ENCODE measurements at regions not wholly inside any gene's neighbourhood (a gene's known extent, or its start where the extent isn't known, plus 50 kb on each side); places are given as distances from the start of the nearest gene placed in this dataset.

- 93 to 97% (median 95%) methylated on average over 4 of the region's 4 CpGs for WGBS, 5 donors
- H3K36me3 ChIP-seq, result no peaks in the 10 kb centered on the region
- no peaks in the 10 kb centered on the region for H3K9me3 ChIP-seq
- intact Hi-C loops (cut with DNase I; ENCODE audit: low total_unique reads), result no loop called here
- peak overlapping the region in 3 of 5 donors; percentile 6 to 23 (median 15) for H3K27ac ChIP-seq
- TF ChIP-seq POLR2AphosphoS5 (IDR thresholded peaks at IDR 0.05) (no peak), POLR2A (IDR thresholded peaks at IDR 0.05) (no peak)
- H3K4me3 ChIP-seq, result no peak overlapping the region
- H3K27me3 ChIP-seq, result no peaks in the 10 kb centered on the region
- no peaks in the 10 kb centered on the region for H3K4me1 ChIP-seq
- DNase-seq, result no peak
These were observed 208.9 kb downstream of the ZNF608 start for GRCh38 chr5:124537522-124537921.

- no peak for DNase-seq
- Histone ChIP-seq H3K4me1 (no peaks in the 10 kb centered on the region), H3K36me3 (no peaks in the 10 kb centered on the region), H3K4me3 (no peak overlapping the region), H3K9me3 (no peaks in the 10 kb centered on the region), H3K27me3 (no peaks in the 10 kb centered on the region), H3K27ac (peak overlapping the region in 3 of 5 donors; percentile 6 to 23 (median 15))
- TF ChIP-seq EP300 (IDR thresholded peaks at IDR 0.05), result no peak
- 83 to 86% (median 85%) methylated on average over 5 of the region's 5 CpGs for WGBS, 5 donors
- intact Hi-C loops (cut with DNase I; ENCODE audit: low total_unique reads), result no loop called here
These were observed 209.3 kb downstream of the ZNF608 start for GRCh38 chr5:124537107-124537506.

GRCh38 chr5:124536333-124536732 is 210.1 kb downstream of the ZNF608 start:
- TF ChIP-seq POLR2A (IDR thresholded peaks at IDR 0.05) (no peak), POLR2AphosphoS5 (IDR thresholded peaks at IDR 0.05) (no peak), CTCF (IDR thresholded peaks at IDR 0.05) (no peak), EP300 (IDR thresholded peaks at IDR 0.05) (no peak)
- no peaks in the 10 kb centered on the region for H3K36me3 ChIP-seq
- intact Hi-C loops (cut with DNase I; ENCODE audit: low total_unique reads), result no loop called here
- H3K4me1 ChIP-seq, result no peaks in the 10 kb centered on the region
- H3K9me3 ChIP-seq, result no peaks in the 10 kb centered on the region
- no peaks in the 10 kb centered on the region for H3K27me3 ChIP-seq
- 70 to 83% (median 78%) methylated on average over 4 of the region's 4 CpGs for WGBS, 5 donors
- H3K27ac ChIP-seq, result peak overlapping the region in 3 of 5 donors; percentile 6 to 23 (median 20)
- H3K4me3 ChIP-seq, result no peak overlapping the region
- no peak for DNase-seq

- no peaks in the 10 kb centered on the region for H3K27me3 ChIP-seq
- H3K9me3 ChIP-seq, result no peaks in the 10 kb centered on the region
- DNase-seq, result no peak
- TF ChIP-seq POLR2A (IDR thresholded peaks at IDR 0.05), result no peak
- no peak for TF ChIP-seq POLR2AphosphoS5 (IDR thresholded peaks at IDR 0.05)
- TF ChIP-seq CTCF (IDR thresholded peaks at IDR 0.05), result no peak
- TF ChIP-seq EP300 (IDR thresholded peaks at IDR 0.05), result no peak
- no peak overlapping the region for H3K4me3 ChIP-seq
- H3K4me1 ChIP-seq, result no peaks in the 10 kb centered on the region
- WGBS, 5 donors, result 92 to 97% (median 97%) methylated on average over 1 of the region's 1 CpG
- no peaks in the 10 kb centered on the region for H3K36me3 ChIP-seq
- intact Hi-C loops (cut with DNase I; ENCODE audit: low total_unique reads), result no loop called here
- no peak overlapping the region for H3K27ac ChIP-seq
These were observed 215.5 kb downstream of the ZNF608 start for GRCh38 chr5:124530916-124531315.

GRCh38 chr5:124528838-124529237 is 217.6 kb downstream of the ZNF608 start:
- H3K36me3 ChIP-seq, result no peaks in the 10 kb centered on the region
- intact Hi-C loops (cut with DNase I; ENCODE audit: low total_unique reads), result no loop called here
- WGBS, 5 donors, result 63 to 98% (median 94%) methylated on average over 2 of the region's 2 CpGs

More at GRCh38 chr5:124528838-124529237, 217.6 kb downstream of the ZNF608 start:
- H3K27me3 ChIP-seq, result no peaks in the 10 kb centered on the region
- H3K9me3 ChIP-seq, result no peaks in the 10 kb centered on the region
- no peak overlapping the region for H3K4me3 ChIP-seq
- H3K4me1 ChIP-seq, result peaks cover 0 to 2% (median 0%) of the 10 kb centered on the region in 4 donors
- no peak for TF ChIP-seq POLR2AphosphoS5 (IDR thresholded peaks at IDR 0.05)
- TF ChIP-seq CTCF (IDR thresholded peaks at IDR 0.05), result no peak
- no peak for TF ChIP-seq POLR2A (IDR thresholded peaks at IDR 0.05)
- TF ChIP-seq EP300 (IDR thresholded peaks at IDR 0.05), result no peak
- no peak overlapping the region for H3K27ac ChIP-seq
- DNase-seq, result no peak

Measured in stomach (tissue), 8 donors.